ENCODE measurements at regions not wholly inside any gene's neighbourhood (a gene's known extent, or its start where the extent isn't known, plus 50 kb on each side); places are given as distances from the start of the nearest gene placed in this dataset.

DNA sequence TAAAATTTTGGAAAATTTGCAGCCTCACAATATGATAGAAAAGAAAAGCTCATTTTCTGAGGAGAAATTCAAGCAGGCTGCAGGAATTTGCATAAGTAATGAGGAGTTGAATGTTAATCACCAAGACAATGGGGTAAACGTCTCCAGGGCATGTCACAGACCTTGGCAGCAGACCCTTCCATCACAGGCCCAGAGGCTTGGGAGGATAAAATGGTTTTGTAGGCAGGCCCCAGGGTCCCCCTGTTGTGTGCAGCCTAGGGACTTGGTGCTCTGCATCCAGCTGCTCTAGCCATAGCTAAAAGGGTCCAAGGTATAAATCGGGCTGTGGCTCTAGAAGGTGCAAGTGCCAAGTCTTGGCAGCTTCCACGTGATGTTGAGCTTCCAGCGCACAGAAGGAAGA, 112.2 kb upstream of the FMN2 start:
- no peaks in the 10 kb centered on the region for H3K36me3 ChIP-seq
- H3K9me3 ChIP-seq (ENCODE audit: low read depth), result peaks cover 5% of the 10 kb centered on the region
- no peak overlapping the region for H3K27ac ChIP-seq
- no peaks in the 10 kb centered on the region for H4K20me1 ChIP-seq (ENCODE audit: low read depth)
- no peak overlapping the region for H2AFZ ChIP-seq (replicated peaks)
- peaks cover 2% of the 10 kb centered on the region for H3K27me3 Mint-ChIP-seq (ENCODE audit: insufficient read depth, low read depth)
- no peaks in the 10 kb centered on the region for H3K36me3 Mint-ChIP-seq
- H3K9me3 Mint-ChIP-seq, result peaks cover 61% of the 10 kb centered on the region
- H3K4me3 Mint-ChIP-seq, result no peak overlapping the region
- no peak overlapping the region for H3K4me3 ChIP-seq
- no peaks in the 10 kb centered on the region for H3K4me1 Mint-ChIP-seq
- H3K27ac Mint-ChIP-seq, result no peak overlapping the region
- H3K4me2 ChIP-seq, result no peak overlapping the region
- TF ChIP-seq EZH2 (IDR thresholded peaks at IDR 0.05) (no peak), EZH2phosphoT487 (IDR thresholded peaks at IDR 0.05) (no peak)
- TF ChIP-seq, protein P1, sequence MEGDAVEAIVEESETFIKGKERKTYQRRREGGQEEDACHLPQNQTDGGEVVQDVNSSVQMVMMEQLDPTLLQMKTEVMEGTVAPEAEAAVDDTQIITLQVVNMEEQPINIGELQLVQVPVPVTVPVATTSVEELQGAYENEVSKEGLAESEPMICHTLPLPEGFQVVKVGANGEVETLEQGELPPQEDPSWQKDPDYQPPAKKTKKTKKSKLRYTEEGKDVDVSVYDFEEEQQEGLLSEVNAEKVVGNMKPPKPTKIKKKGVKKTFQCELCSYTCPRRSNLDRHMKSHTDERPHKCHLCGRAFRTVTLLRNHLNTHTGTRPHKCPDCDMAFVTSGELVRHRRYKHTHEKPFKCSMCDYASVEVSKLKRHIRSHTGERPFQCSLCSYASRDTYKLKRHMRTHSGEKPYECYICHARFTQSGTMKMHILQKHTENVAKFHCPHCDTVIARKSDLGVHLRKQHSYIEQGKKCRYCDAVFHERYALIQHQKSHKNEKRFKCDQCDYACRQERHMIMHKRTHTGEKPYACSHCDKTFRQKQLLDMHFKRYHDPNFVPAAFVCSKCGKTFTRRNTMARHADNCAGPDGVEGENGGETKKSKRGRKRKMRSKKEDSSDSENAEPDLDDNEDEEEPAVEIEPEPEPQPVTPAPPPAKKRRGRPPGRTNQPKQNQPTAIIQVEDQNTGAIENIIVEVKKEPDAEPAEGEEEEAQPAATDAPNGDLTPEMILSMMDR (IDR thresholded peaks at IDR 0.05), result no peak
- H3K9ac ChIP-seq, result no peak overlapping the region
- H3F3A ChIP-seq (ENCODE audit: low read depth), result no peaks in the 10 kb centered on the region
- no peaks in the 10 kb centered on the region for H3K4me1 ChIP-seq
- no peaks in the 10 kb centered on the region for H3K27me3 ChIP-seq
- H3K79me2 ChIP-seq (ENCODE audit: low read depth), result no peaks in the 10 kb centered on the region
- DNase-seq (ENCODE audit: low spot score), result no peak

DNA sequence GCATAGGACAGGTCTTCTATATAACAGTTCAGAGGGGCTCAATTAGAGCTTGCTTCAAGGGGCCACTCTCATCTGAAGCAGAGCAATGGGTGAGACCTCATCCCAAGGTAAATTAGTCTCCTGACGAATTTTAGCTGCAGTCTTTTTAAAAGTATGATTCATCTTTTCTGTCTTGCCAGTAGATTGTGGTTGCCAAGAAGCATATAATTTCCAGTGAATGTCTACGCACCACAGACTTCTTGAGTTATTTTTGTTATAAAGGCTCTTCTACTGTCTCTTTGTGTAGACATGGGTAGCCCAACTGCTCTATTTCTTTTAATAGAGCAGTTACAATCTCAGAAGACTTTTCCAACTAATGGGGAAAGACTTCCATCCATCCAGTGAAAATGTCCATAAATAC, 108.9 kb upstream of the FMN2 start:
- no peaks in the 10 kb centered on the region for H4K20me1 ChIP-seq (ENCODE audit: low read depth)
- no peak overlapping the region for H3K4me2 ChIP-seq
- Mint-ChIP-seq H3K36me3 (peaks cover 2% of the 10 kb centered on the region), H3K4me1 (no peaks in the 10 kb centered on the region), H3K9me3 (peaks cover 74% of the 10 kb centered on the region), H3K27ac (no peak overlapping the region), H3K27me3 (ENCODE audit: insufficient read depth, low read depth) (peaks cover 5% of the 10 kb centered on the region), H3K4me3 (no peak overlapping the region)
- no peaks in the 10 kb centered on the region for H3K27me3 ChIP-seq
- no peak overlapping the region for H2AFZ ChIP-seq (replicated peaks)
- no peaks in the 10 kb centered on the region for H3K36me3 ChIP-seq
- H3K9me3 ChIP-seq (ENCODE audit: low read depth), result peaks cover 10% of the 10 kb centered on the region
- no peak overlapping the region for H3K27ac ChIP-seq
- no peak overlapping the region for H3K9ac ChIP-seq
- H3K4me1 ChIP-seq, result no peaks in the 10 kb centered on the region
- no peaks in the 10 kb centered on the region for H3K79me2 ChIP-seq (ENCODE audit: low read depth)
- TF ChIP-seq EZH2 (IDR thresholded peaks at IDR 0.05) (no peak), EZH2phosphoT487 (IDR thresholded peaks at IDR 0.05) (no peak)
- TF ChIP-seq, protein P1 (IDR thresholded peaks at IDR 0.05), result no peak
- H3F3A ChIP-seq (ENCODE audit: low read depth), result no peaks in the 10 kb centered on the region
- no peak for DNase-seq (ENCODE audit: low spot score)
- H3K4me3 ChIP-seq, result no peak overlapping the region

DNA sequence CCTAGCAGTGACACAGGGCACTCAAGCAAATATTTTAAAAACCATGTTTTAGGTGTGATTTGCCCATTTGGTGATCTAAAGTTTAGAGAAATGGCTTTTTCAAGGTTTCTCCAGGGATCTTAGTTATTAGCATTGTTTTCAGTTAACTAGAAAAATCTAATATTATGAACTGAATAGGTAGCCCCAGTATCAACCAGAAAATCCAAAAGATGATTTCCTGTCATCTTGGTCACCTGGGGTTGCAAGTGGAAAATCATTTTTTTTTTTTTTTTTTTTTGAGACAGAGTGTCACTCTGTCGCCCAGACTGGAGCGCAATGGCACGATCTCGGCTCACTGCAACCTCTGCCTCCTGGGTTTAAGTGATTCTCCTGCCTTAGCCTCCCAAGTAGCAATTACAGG, 106.6 kb upstream of the FMN2 start:
- TF ChIP-seq EZH2 (IDR thresholded peaks at IDR 0.05) (no peak), EZH2phosphoT487 (IDR thresholded peaks at IDR 0.05) (no peak)
- TF ChIP-seq, protein P1 (IDR thresholded peaks at IDR 0.05), result no peak
- Mint-ChIP-seq H3K9me3 (peaks cover 56% of the 10 kb centered on the region), H3K27me3 (ENCODE audit: insufficient read depth, low read depth) (peaks cover 7% of the 10 kb centered on the region), H3K4me3 (no peak overlapping the region), H3K4me1 (no peaks in the 10 kb centered on the region), H3K27ac (no peak overlapping the region), H3K36me3 (peaks cover 2% of the 10 kb centered on the region)
- H3K79me2 ChIP-seq (ENCODE audit: low read depth), result no peaks in the 10 kb centered on the region
- no peak overlapping the region for H2AFZ ChIP-seq (replicated peaks)
- no peaks in the 10 kb centered on the region for H3K27me3 ChIP-seq
- peaks cover 5% of the 10 kb centered on the region for H3K9me3 ChIP-seq (ENCODE audit: low read depth)
- H4K20me1 ChIP-seq (ENCODE audit: low read depth), result no peaks in the 10 kb centered on the region
- H3K27ac ChIP-seq, result no peak overlapping the region
- H3F3A ChIP-seq (ENCODE audit: low read depth), result no peaks in the 10 kb centered on the region
- no peaks in the 10 kb centered on the region for H3K36me3 ChIP-seq
- no peak for DNase-seq (ENCODE audit: low spot score)
- no peak overlapping the region for H3K4me3 ChIP-seq
- no peak overlapping the region for H3K4me2 ChIP-seq
- no peaks in the 10 kb centered on the region for H3K4me1 ChIP-seq
- no peak overlapping the region for H3K9ac ChIP-seq
